Right lobe of liver (tissue), 4 donors: ENCODE measurements at regions not wholly inside any gene's neighbourhood (a gene's known extent, or its start where the extent isn't known, plus 50 kb on each side); places are given as distances from the start of the nearest gene placed in this dataset.

Experiments
- POLR2A ChIP-seq: fragments of 450-650 bp; IDR thresholded peaks from one replicate; pipeline ENCODE4 v1.6.1; 2017; ENCODE audit warnings: antibody characterized with exemption, mild to moderate bottlenecking
- TF ChIP-seq, protein P1 (sequence below), 4 donors: fragments of 200-600 bp in 3 of 4; fragments of 450-650 bp in 1 of 4; IDR thresholded peaks; one replicate each; pipeline versions ENCODE4 v1.5.1 to v1.8.0; 2016 to 2022; ENCODE audit warnings: antibody characterized with exemption in 4 of 4, mild to moderate bottlenecking in 2 of 4
- donor health status: DM: no; HTN: no; CAD: no.
- donor health status: DM: no; HTN: no; CAD: no.
- donor health status: DM: no; HTN: yes; CAD: no.

DNA sequence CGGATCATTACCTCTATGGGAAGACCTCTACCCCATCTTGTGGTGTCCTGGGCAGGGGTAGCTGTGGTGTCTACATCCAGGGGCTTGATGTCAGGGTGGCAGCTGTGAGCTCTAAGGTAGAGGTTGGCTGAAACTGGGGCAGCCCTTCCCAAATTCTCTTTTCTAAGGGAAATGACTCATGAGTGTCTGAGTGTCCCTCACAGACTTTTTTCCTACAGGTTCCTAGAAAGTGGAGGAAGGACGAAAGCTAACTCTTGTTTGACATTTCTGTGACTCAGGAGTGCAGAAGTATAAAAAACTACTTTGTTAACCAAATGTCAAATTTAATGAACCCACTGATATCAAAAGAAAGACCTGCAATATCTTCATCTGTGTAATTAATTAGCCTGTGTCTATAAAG is 481.5 kb downstream of the PDCD6IP start:
- TF ChIP-seq, protein P1, sequence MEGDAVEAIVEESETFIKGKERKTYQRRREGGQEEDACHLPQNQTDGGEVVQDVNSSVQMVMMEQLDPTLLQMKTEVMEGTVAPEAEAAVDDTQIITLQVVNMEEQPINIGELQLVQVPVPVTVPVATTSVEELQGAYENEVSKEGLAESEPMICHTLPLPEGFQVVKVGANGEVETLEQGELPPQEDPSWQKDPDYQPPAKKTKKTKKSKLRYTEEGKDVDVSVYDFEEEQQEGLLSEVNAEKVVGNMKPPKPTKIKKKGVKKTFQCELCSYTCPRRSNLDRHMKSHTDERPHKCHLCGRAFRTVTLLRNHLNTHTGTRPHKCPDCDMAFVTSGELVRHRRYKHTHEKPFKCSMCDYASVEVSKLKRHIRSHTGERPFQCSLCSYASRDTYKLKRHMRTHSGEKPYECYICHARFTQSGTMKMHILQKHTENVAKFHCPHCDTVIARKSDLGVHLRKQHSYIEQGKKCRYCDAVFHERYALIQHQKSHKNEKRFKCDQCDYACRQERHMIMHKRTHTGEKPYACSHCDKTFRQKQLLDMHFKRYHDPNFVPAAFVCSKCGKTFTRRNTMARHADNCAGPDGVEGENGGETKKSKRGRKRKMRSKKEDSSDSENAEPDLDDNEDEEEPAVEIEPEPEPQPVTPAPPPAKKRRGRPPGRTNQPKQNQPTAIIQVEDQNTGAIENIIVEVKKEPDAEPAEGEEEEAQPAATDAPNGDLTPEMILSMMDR (IDR thresholded peaks at IDR 0.05) = no peak
- TF ChIP-seq POLR2A = no peak
